ENCODE measurements at regions not wholly inside any gene's neighbourhood (a gene's known extent, or its start where the extent isn't known, plus 50 kb on each side); places are given as distances from the start of the nearest gene placed in this dataset.
A peak's percentile ranks its signal among the peaks of the same experiment; 100 is the strongest.
"Not testable (repeated sequence)": the region's sequence is repeated elsewhere in the genome, so short reads cannot be mapped to it uniquely, and the experiment has no call there.

DNA sequence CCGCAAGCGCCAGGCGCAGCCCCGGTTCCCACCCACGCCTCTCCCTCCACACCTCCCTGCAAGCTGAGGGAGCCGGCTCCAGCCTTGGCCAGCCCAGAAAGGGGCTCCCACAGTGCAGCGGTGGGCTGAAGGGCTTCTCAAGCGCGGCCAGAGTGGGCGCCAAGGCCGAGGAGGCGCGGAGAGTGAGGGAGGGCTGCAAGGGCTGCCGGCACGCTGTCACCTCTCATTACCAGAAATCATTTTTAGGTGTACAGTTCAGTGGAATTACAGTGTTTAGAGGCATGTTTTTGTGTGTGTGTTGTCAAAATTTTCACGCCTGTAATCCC, 94.8 kb upstream of the KDM7A start:
- ATAC-seq; CTCF ChIA-PET (ENCODE audit: low intra/inter-chr PET ratio, low total read pairs); H3K36me3 ChIP-seq (replicated peaks in 1 of 2; ENCODE audit: control insufficient read depth in 1 of 2, insufficient read depth in 2 of 2, low read length in 2 of 2); DNase-seq (ENCODE audit: low spot score); H3K27ac ChIP-seq (ENCODE audit: extremely low read length, insufficient read depth, low read length); H2AFZ ChIP-seq (ENCODE audit: low read length); H4K20me1 ChIP-seq (ENCODE audit: insufficient read depth, low read length); H3K27me3 ChIP-seq (ENCODE audit: control insufficient read depth in 1 of 2, insufficient read depth in 2 of 2, low read length in 2 of 2); H3K4me3 ChIP-seq (replicated peaks in 1 of 3; ENCODE audit: insufficient read depth in 1 of 3, low read depth in 2 of 3, low read length in 3 of 3); BruUV-seq (replicated peaks); FAIRE-seq; H3K9me3 ChIP-seq (ENCODE audit: low read length); in situ Hi-C loops (cut with HindIII; ENCODE audit: extremely low pct_ligation_motif_present, low pct_unique_long_range_greater_than_20kb); H3K9ac ChIP-seq (ENCODE audit: insufficient read depth, low read depth, low read length); POLR2A ChIA-PET; H3K79me2 ChIP-seq (ENCODE audit: insufficient read depth, low read length); H3K4me1 ChIP-seq (ENCODE audit: insufficient read depth, low read length); intact Hi-C loops (cut with micrococcal nuclease; ENCODE audit: unreplicated experiment); H3K4me2 ChIP-seq (ENCODE audit: low read depth, low read length): not testable (repeated sequence)
- 91% methylated on average over 9 of the region's 16 CpGs for WGBS (ENCODE audit: low lambda C conversion rate)

DNA sequence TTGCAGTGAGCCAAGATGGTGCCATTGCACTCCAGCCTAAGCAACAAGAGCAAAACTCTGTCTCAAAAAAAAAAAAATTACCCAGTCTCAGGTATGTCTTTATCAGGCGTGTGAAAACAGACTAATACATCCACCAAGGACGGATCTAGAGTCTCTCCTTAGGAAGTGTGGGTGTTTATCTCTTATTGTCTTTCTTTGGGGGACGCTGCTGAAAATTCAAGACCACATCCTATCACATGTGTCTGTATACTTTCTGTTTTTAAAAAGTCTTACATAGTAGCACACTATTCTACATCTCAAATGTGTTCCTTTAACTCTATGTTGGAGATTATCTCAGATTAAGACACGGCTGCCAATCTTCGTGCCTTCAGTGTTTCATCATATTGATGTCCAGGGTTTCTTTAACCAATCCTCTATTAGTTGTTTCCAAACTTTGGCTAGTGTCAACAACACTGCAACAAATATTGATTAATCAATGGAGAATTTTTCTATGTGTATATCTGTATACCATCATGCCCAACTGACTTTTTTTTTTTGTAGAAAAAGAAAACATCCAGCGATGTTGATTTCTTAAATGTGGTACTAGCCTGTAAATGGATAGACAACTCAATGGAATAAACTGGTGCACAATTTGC, 92.3 kb upstream of the KDM7A start:
- intact Hi-C loops (cut with micrococcal nuclease; ENCODE audit: unreplicated experiment) (no loop called here), in situ Hi-C loops (cut with HindIII; ENCODE audit: extremely low pct_ligation_motif_present, low pct_unique_long_range_greater_than_20kb) (no loop called here)
- ATAC-seq (no peak), DNase-seq (ENCODE audit: low spot score) (no peak), FAIRE-seq (no peak)
- ChIA-PET CTCF (ENCODE audit: low intra/inter-chr PET ratio, low total read pairs) (no interaction called here), POLR2A (no interaction called here)
- H3K9me3 ChIP-seq (ENCODE audit: low read length), result no peaks in the 10 kb centered on the region
- H4K20me1 ChIP-seq (ENCODE audit: insufficient read depth, low read length), result no peaks in the 10 kb centered on the region
- no peaks in the 10 kb centered on the region for H3K36me3 ChIP-seq (replicated peaks in 1 of 2; ENCODE audit: control insufficient read depth in 1 of 2, insufficient read depth in 2 of 2, low read length in 2 of 2)
- TF ChIP-seq CEBPG (CRISPR knock-in tag; IDR thresholded peaks at IDR 0.05) (no peak), KAT2B (IDR thresholded peaks at IDR 0.05; ENCODE audit: borderline replicate concordance, low read depth, low read length) (peak; percentile 97), ZNF678 (CRISPR knock-in tag; IDR thresholded peaks at IDR 0.05) (no peak), MEIS1 (CRISPR knock-in tag; IDR thresholded peaks at IDR 0.05; ENCODE audit: borderline replicate concordance) (no peak)
- H3K4me1 ChIP-seq (ENCODE audit: insufficient read depth, low read length), result peaks cover 12% of the 10 kb centered on the region
- H3K4me2 ChIP-seq (ENCODE audit: low read depth, low read length), result no peak overlapping the region
- no peak overlapping the region for H3K9ac ChIP-seq (ENCODE audit: insufficient read depth, low read depth, low read length)
- WGBS (ENCODE audit: low lambda C conversion rate), result 56% methylated on average over 6 of the region's 6 CpGs
- H3K27me3 ChIP-seq (ENCODE audit: control insufficient read depth in 1 of 2, insufficient read depth in 2 of 2, low read length in 2 of 2), result 0 out of 5 replicates have a peak, but pooled peaks cover 0 to 7% of the 10 kb centered on the region in 2 experiments
- H3K79me2 ChIP-seq (ENCODE audit: insufficient read depth, low read length), result no peaks in the 10 kb centered on the region
- H2AFZ ChIP-seq (ENCODE audit: low read length), result no peak overlapping the region
- H3K4me3 ChIP-seq (replicated peaks in 1 of 3; ENCODE audit: insufficient read depth in 1 of 3, low read depth in 2 of 3, low read length in 3 of 3), result no peak overlapping the region
- no TSS peak for BruUV-seq (replicated peaks)
- no peak overlapping the region for H3K27ac ChIP-seq (ENCODE audit: extremely low read length, insufficient read depth, low read length)

Data from HepG2 (cell line).